ENCODE measurements at regions not wholly inside any gene's neighbourhood (a gene's known extent, or its start where the extent isn't known, plus 50 kb on each side); places are given as distances from the start of the nearest gene placed in this dataset.

GRCh38 chr10:111432588-111432987, 355.8 kb downstream of the ADRA2A start:
- Histone ChIP-seq H3K4me1 (no peaks in the 10 kb centered on the region), H3K9me3 (no peaks in the 10 kb centered on the region), H3K36me3 (no peaks in the 10 kb centered on the region), H3K27ac (no peak overlapping the region), H3K4me3 (no peak overlapping the region), H3K27me3 (no peaks in the 10 kb centered on the region)
- intact Hi-C loops (cut with DNase I) = no loop called here
- ATAC-seq (no peak), DNase-seq (no peak)
- no peak for TF ChIP-seq CTCF (IDR thresholded peaks at IDR 0.05)

GRCh38 chr10:111435871-111436270, 359.0 kb downstream of the ADRA2A start:
- no peaks in the 10 kb centered on the region for H3K4me1 ChIP-seq
- ATAC-seq = no peak
- no peaks in the 10 kb centered on the region for H3K9me3 ChIP-seq
- TF ChIP-seq CTCF (IDR thresholded peaks at IDR 0.05) = no peak
- no peak overlapping the region for H3K4me3 ChIP-seq
- no peak overlapping the region for H3K27ac ChIP-seq
- no peaks in the 10 kb centered on the region for H3K36me3 ChIP-seq
- DNase-seq = no peak
- intact Hi-C loops (cut with DNase I) = no loop called here
- H3K27me3 ChIP-seq = no peaks in the 10 kb centered on the region

GRCh38 chr10:111439034-111439842, 362.4 kb downstream of the ADRA2A start:
- TF ChIP-seq CTCF (IDR thresholded peaks at IDR 0.05) = no peak
- no peak for DNase-seq
- H3K36me3 ChIP-seq = no peaks in the 10 kb centered on the region
- H3K9me3 ChIP-seq = no peaks in the 10 kb centered on the region
- H3K4me1 ChIP-seq = no peaks in the 10 kb centered on the region
- no peak overlapping the region for H3K4me3 ChIP-seq
- ATAC-seq = no peak
- no peak overlapping the region for H3K27ac ChIP-seq
- H3K27me3 ChIP-seq = no peaks in the 10 kb centered on the region
- intact Hi-C loops (cut with DNase I) = no loop called here

GRCh38 chr10:111440501-111440900, 363.7 kb downstream of the ADRA2A start:
- no peaks in the 10 kb centered on the region for H3K27me3 ChIP-seq
- TF ChIP-seq CTCF (IDR thresholded peaks at IDR 0.05) = no peak
- no peaks in the 10 kb centered on the region for H3K9me3 ChIP-seq
- H3K4me1 ChIP-seq = no peaks in the 10 kb centered on the region
- no peaks in the 10 kb centered on the region for H3K36me3 ChIP-seq
- no peak overlapping the region for H3K27ac ChIP-seq
- DNase-seq (no peak), ATAC-seq (no peak)
- H3K4me3 ChIP-seq = no peak overlapping the region
- intact Hi-C loops (cut with DNase I) = no loop called here

- no peak overlapping the region for H3K4me3 ChIP-seq
- intact Hi-C loops (cut with DNase I) = no loop called here
- no peak overlapping the region for H3K27ac ChIP-seq
- ATAC-seq (no peak), DNase-seq (no peak)
- H3K27me3 ChIP-seq = no peaks in the 10 kb centered on the region
- H3K36me3 ChIP-seq = no peaks in the 10 kb centered on the region
- TF ChIP-seq CTCF (IDR thresholded peaks at IDR 0.05) = no peak
- H3K9me3 ChIP-seq = no peaks in the 10 kb centered on the region
- H3K4me1 ChIP-seq = no peaks in the 10 kb centered on the region
Measured at GRCh38 chr10:111445667-111446066, 368.8 kb downstream of the ADRA2A start.
